HCT116 (cell line): ENCODE measurements at regions not wholly inside any gene's neighbourhood (a gene's known extent, or its start where the extent isn't known, plus 50 kb on each side); places are given as distances from the start of the nearest gene placed in this dataset.

Source experiments
- ATAC-seq: fragments of 200-7000 bp; cut with Tn5 transposase; 2 replicates; pipeline ENCODE4 v1.9.1; 2020; ENCODE audit warnings: mild to moderate bottlenecking, moderate library complexity
- BruUV-seq: library from RNA; stranded (reverse); fragments of 400-500 nt; replicated peaks from 2 replicates; lab custom pipeline; 2021; lab: Mats Ljungman, UMichigan
- CTCF ChIA-PET: fragments of 300-600 bp; sonication (Branson Sonifier 250); formaldehyde crosslinking; loops from one replicate; lab custom pipeline; 2021; ENCODE audit warnings: antibody characterized with exemption; lab: Charles Lee
- POLR2A ChIA-PET: fragments of 300-600, 350-600 bp; sonication (Branson Sonifier 250); formaldehyde crosslinking; loops from one replicate; lab custom pipeline; 2021; ENCODE audit warnings: antibody characterized with exemption; lab: Charles Lee
- RAD21 ChIA-PET, 2 experiments: fragments of 300-600 bp; sonication (Branson Sonifier 250); formaldehyde crosslinking; loops; one replicate each; lab custom pipeline; 2023; ENCODE audit warnings: low total read pairs in 2 of 2; ENCODE audit not compliant: uncharacterized antibody in 2 of 2, unreplicated experiment in 2 of 2, low non-redundant PET in 1 of 2; lab: Charles Lee
- DNase-seq: peaks from one replicate; pipeline ENCODE4 v3.0.0-alpha.2; 2010; ENCODE audit warnings: low read depth, low spot score
- H2AFZ ChIP-seq: fragments of 200-600 bp; shearing (Covaris generic), sonication (generic); 2 replicates; pipeline ENCODE4 v1.6.1; 2017; ENCODE audit warnings: low read depth, mixed run types, mixed read lengths, antibody characterized with exemption, low read length; ENCODE audit not compliant: poor library complexity, severe bottlenecking
- H3K27ac ChIP-seq: 2 replicates; pipeline ENCODE4 v1.5.1; 2012; ENCODE audit warnings: low read depth, low read length
- H3K27me3 ChIP-seq: fragments of 200-600 bp; sonication (generic); 2 replicates; pipeline ENCODE4 v1.6.1; 2016; ENCODE audit warnings: mixed run types, low read length, mixed read lengths; ENCODE audit not compliant: insufficient read depth
- H3K36me3 ChIP-seq, 2 experiments: fragments of 200-500 bp in 1 of 2; fragments of 200-600 bp in 1 of 2; sonication (Bioruptor generic) in 1 of 2; sonication (generic) in 1 of 2; 2 replicates each; pipeline versions ENCODE4 v1.5.1 to v1.6.1; 2014 to 2016; ENCODE audit warnings: low read length in 2 of 2, inconsistent platforms in 1 of 2, mixed read lengths in 1 of 2, mixed run types in 1 of 2; ENCODE audit not compliant: insufficient read depth in 2 of 2, control insufficient read depth in 1 of 2
- H3K4me1 ChIP-seq, 2 experiments: fragments of 200-600 bp in 1 of 2; sonication (generic) in 1 of 2; 2 replicates each; pipeline versions ENCODE4 v1.5.1 to v1.6.1; 2012 to 2017; ENCODE audit warnings: low read length in 2 of 2, inconsistent platforms in 1 of 2, mild to moderate bottlenecking in 1 of 2, mixed read lengths in 1 of 2, mixed run types in 1 of 2, moderate library complexity in 1 of 2; ENCODE audit not compliant: insufficient read depth in 2 of 2, control insufficient read depth in 1 of 2
- H3K4me2 ChIP-seq: fragments of 200-600 bp; sonication (generic); 2 replicates; pipeline ENCODE4 v1.6.1; 2017; ENCODE audit warnings: mixed run types, low read length, mixed read lengths
- H3K4me3 ChIP-seq, 2 experiments: fragments of 200-600 bp in 1 of 2; sonication (generic) in 1 of 2; replicated peaks in 1 of 2; 2 replicates each; pipeline ENCODE4 v1.5.1; 2011 to 2016; ENCODE audit warnings: low read length in 2 of 2, control low read depth in 1 of 2, low read depth in 1 of 2, mild to moderate bottlenecking in 1 of 2, mixed read lengths in 1 of 2, mixed run types in 1 of 2
- H3K79me2 ChIP-seq: fragments of 200-600 bp; sonication (generic); 2 replicates; pipeline ENCODE4 v1.6.1; 2017; ENCODE audit warnings: mild to moderate bottlenecking, mixed run types, low read length, moderate library complexity, mixed read lengths; ENCODE audit not compliant: insufficient read depth
- H3K9ac ChIP-seq: fragments of 200-600 bp; sonication (generic); 2 replicates; pipeline ENCODE4 v1.6.1; 2016; ENCODE audit warnings: low read length, mixed read lengths
- H3K9me2 ChIP-seq: fragments of 200-600 bp; sonication (generic), shearing (Covaris generic); 2 replicates; pipeline ENCODE4 v1.6.1; 2017; ENCODE audit warnings: mixed run types, mild to moderate bottlenecking, moderate library complexity; ENCODE audit not compliant: insufficient read depth
- H3K9me3 ChIP-seq, 2 experiments: fragments of 200-500 bp in 1 of 2; fragments of 200-600 bp in 1 of 2; sonication (Bioruptor generic) in 1 of 2; sonication (generic) in 1 of 2; 2 replicates each; pipeline ENCODE4 v1.6.1; 2014 to 2017; ENCODE audit warnings: low read length in 2 of 2, mixed read lengths in 2 of 2, inconsistent platforms in 1 of 2, low read depth in 1 of 2, mild to moderate bottlenecking in 1 of 2, mixed run types in 1 of 2, moderate library complexity in 1 of 2; ENCODE audit not compliant: control insufficient read depth in 1 of 2, insufficient read depth in 1 of 2
- H4K20me1 ChIP-seq: fragments of 200-600 bp; sonication (generic), shearing (Covaris generic); 2 replicates; pipeline ENCODE4 v1.6.1; 2017; ENCODE audit warnings: mixed run types, mild to moderate bottlenecking, moderate library complexity; ENCODE audit not compliant: insufficient read depth
- CBX3 ChIP-seq: IDR thresholded peaks from 2 replicates; pipeline ENCODE4 v1.6.1; 2012; ENCODE audit warnings: low read depth
- EGR1 ChIP-seq: IDR thresholded peaks from 2 replicates; pipeline ENCODE4 v1.6.1; 2012; ENCODE audit warnings: low read depth
- ELF1 ChIP-seq: IDR thresholded peaks from 2 replicates; pipeline ENCODE4 v1.6.1; 2012; ENCODE audit warnings: low read depth, borderline replicate concordance
- EZH2 ChIP-seq: fragments of 200-600 bp; sonication (generic); IDR thresholded peaks from 2 replicates; pipeline ENCODE4 v1.6.1; 2017; ENCODE audit warnings: antibody characterized with exemption, mixed run types
- EZH2phosphoT487 ChIP-seq: fragments of 200-600 bp; IDR thresholded peaks from 2 replicates; pipeline ENCODE4 v1.6.1; 2018; ENCODE audit warnings: antibody characterized with exemption, borderline replicate concordance
- POLR2AphosphoS5 ChIP-seq: IDR thresholded peaks from 2 replicates; pipeline ENCODE4 v1.6.1; 2011; ENCODE audit warnings: mild to moderate bottlenecking, low read depth, low read length, moderate library complexity
- SP1 ChIP-seq: IDR thresholded peaks from 2 replicates; pipeline ENCODE4 v1.6.1; 2012; ENCODE audit warnings: low read depth
- SRF ChIP-seq: IDR thresholded peaks from 2 replicates; pipeline ENCODE4 v1.6.1; 2012; ENCODE audit warnings: low read depth
- TCF7L2 ChIP-seq: IDR thresholded peaks from 2 replicates; pipeline ENCODE4 v1.7.0; 2011; ENCODE audit warnings: borderline replicate concordance, inconsistent platforms; ENCODE audit not compliant: insufficient read depth, insufficient read length; ENCODE audit errors: extremely low read depth
- YY1 ChIP-seq: IDR thresholded peaks from 2 replicates; pipeline ENCODE4 v1.6.1; 2011; ENCODE audit warnings: low read length, low read depth, moderate library complexity, mild to moderate bottlenecking; ENCODE audit not compliant: insufficient replicate concordance; ENCODE audit errors: extremely low read depth
- ZFX ChIP-seq: fragments of 450-650 bp; IDR thresholded peaks from 2 replicates; pipeline ENCODE4 v1.6.1; 2017
- intact Hi-C: fragments of 100-400 bp; cut with micrococcal nuclease; formaldehyde crosslinking; loops from 2 replicates; pipeline ENCODE4 v1.10.0; 2022
- TF ChIP-seq, protein P1 (sequence below): IDR thresholded peaks from 2 replicates; pipeline ENCODE4 v1.6.1; 2012
- TF ChIP-seq, protein P2 (sequence below): IDR thresholded peaks from 2 replicates; pipeline ENCODE4 v1.6.1; 2012
- TF ChIP-seq, protein P3 (sequence below): IDR thresholded peaks from 2 replicates; pipeline ENCODE4 v1.6.1; 2011; ENCODE audit warnings: mild to moderate bottlenecking, low read length, moderate library complexity; ENCODE audit not compliant: insufficient replicate concordance; ENCODE audit errors: extremely low read depth
- TF ChIP-seq, protein P4 (sequence below), 3 experiments: fragments of 200-600 bp in 1 of 3; sonication (generic) in 1 of 3; IDR thresholded peaks in 2 of 3; conservative IDR thresholded peaks in 1 of 3; 2 replicates each; pipeline ENCODE4 v1.5.1; 2012 to 2017; ENCODE audit warnings: low read depth in 2 of 3, low read length in 2 of 3, antibody characterized with exemption in 1 of 3, borderline replicate concordance in 1 of 3, control low read depth in 1 of 3, mild to moderate bottlenecking in 1 of 3, mixed read lengths in 1 of 3, mixed run types in 1 of 3, moderate library complexity in 1 of 3; ENCODE audit not compliant: insufficient read depth in 1 of 3

DNA sequence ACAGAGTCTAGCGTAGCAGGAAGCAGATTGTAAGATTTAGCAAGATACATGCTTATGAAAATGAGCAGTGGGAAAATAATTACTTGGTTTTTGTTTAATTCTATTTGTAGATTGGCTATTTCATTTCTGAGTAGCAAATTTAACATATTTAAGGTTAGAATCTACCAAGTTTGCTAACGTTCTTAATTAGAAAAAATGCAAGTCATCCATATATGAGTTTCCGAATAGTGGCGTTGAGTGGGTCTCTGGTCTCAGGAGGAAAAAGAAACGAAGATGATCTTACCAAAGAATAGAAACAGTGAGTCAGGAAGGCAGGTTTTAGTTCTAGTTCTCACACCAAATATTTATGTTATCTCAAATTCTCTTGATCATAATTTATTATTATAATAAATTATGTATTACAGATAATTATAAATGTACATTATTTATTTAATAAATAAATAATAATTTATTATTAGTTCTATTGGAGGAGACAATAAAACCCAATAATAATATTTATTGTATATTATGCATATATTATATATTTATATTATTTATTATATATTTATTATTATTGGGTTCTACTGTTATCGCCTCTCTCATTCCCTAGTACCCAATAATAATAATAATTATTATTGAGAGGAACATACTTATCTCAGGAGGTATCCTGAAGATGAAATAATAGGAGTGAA, 194.3 kb upstream of the PITRM1 start:
- Histone ChIP-seq H3K79me2 (no peaks in the 10 kb centered on the region), H2AFZ (no peak overlapping the region), H3K4me2 (no peak overlapping the region)
- no TSS peak for BruUV-seq
- intact Hi-C loops = no loop called here
- TF ChIP-seq CBX3 = no peak
- TF ChIP-seq EGR1 = no peak
- no peak for TF ChIP-seq SRF
- TF ChIP-seq ZFX = no peak
- TF ChIP-seq YY1 = no peak
- TF ChIP-seq ELF1 = no peak
- TF ChIP-seq, protein P1, sequence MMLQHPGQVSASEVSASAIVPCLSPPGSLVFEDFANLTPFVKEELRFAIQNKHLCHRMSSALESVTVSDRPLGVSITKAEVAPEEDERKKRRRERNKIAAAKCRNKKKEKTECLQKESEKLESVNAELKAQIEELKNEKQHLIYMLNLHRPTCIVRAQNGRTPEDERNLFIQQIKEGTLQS = no peak
- TF ChIP-seq, protein P2, sequence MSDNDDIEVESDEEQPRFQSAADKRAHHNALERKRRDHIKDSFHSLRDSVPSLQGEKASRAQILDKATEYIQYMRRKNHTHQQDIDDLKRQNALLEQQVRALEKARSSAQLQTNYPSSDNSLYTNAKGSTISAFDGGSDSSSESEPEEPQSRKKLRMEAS = no peak
- no peak for TF ChIP-seq TCF7L2
- TF ChIP-seq, protein P3, sequence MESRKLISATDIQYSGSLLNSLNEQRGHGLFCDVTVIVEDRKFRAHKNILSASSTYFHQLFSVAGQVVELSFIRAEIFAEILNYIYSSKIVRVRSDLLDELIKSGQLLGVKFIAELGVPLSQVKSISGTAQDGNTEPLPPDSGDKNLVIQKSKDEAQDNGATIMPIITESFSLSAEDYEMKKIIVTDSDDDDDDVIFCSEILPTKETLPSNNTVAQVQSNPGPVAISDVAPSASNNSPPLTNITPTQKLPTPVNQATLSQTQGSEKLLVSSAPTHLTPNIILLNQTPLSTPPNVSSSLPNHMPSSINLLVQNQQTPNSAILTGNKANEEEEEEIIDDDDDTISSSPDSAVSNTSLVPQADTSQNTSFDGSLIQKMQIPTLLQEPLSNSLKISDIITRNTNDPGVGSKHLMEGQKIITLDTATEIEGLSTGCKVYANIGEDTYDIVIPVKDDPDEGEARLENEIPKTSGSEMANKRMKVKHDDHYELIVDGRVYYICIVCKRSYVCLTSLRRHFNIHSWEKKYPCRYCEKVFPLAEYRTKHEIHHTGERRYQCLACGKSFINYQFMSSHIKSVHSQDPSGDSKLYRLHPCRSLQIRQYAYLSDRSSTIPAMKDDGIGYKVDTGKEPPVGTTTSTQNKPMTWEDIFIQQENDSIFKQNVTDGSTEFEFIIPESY = no peak
- TF ChIP-seq, protein P4, sequence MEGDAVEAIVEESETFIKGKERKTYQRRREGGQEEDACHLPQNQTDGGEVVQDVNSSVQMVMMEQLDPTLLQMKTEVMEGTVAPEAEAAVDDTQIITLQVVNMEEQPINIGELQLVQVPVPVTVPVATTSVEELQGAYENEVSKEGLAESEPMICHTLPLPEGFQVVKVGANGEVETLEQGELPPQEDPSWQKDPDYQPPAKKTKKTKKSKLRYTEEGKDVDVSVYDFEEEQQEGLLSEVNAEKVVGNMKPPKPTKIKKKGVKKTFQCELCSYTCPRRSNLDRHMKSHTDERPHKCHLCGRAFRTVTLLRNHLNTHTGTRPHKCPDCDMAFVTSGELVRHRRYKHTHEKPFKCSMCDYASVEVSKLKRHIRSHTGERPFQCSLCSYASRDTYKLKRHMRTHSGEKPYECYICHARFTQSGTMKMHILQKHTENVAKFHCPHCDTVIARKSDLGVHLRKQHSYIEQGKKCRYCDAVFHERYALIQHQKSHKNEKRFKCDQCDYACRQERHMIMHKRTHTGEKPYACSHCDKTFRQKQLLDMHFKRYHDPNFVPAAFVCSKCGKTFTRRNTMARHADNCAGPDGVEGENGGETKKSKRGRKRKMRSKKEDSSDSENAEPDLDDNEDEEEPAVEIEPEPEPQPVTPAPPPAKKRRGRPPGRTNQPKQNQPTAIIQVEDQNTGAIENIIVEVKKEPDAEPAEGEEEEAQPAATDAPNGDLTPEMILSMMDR (IDR thresholded peaks at IDR 0.05 in 2 of 3, conservative IDR thresholded peaks at IDR 0.05 in 1 of 3; ENCODE audit: borderline replicate concordance in 1 of 3, insufficient read depth in 1 of 3, low read depth in 2 of 3, low read length in 2 of 3) = no peak
- TF ChIP-seq SP1 = no peak
- TF ChIP-seq EZH2phosphoT487 = no peak
- no peak for TF ChIP-seq POLR2AphosphoS5
- TF ChIP-seq EZH2 = no peak
- TF ChIP-seq, all 23 proteins: peak for 0
- Histone ChIP-seq H4K20me1 (no peaks in the 10 kb centered on the region), H3K27me3 (no peaks in the 10 kb centered on the region), H3K9me2 (no peaks in the 10 kb centered on the region), H3K36me3 (no peaks in the 10 kb centered on the region), H3K9ac (no peak overlapping the region), H3K4me3 (no peak overlapping the region), H3K4me1 (no peaks in the 10 kb centered on the region), H3K27ac (no peak overlapping the region), H3K9me3 (peaks cover 0 to 5% of the 10 kb centered on the region in 2 experiments; a peak in 2 of 4 replicates)
- ChIA-PET RAD21 (no interaction called here), POLR2A (no interaction called here), CTCF (no interaction called here)
- no peak for ATAC-seq
- no peak for DNase-seq
